Small intestine (tissue), 7 donors: ENCODE measurements at regions not wholly inside any gene's neighbourhood (a gene's known extent, or its start where the extent isn't known, plus 50 kb on each side); places are given as distances from the start of the nearest gene placed in this dataset.
"Not testable (repeated sequence)": the region's sequence is repeated elsewhere in the genome, so short reads cannot be mapped to it uniquely, and the experiment has no call there.

Experiments used
- DNase-seq, 2 donors: peaks; one replicate each; pipeline versions ENCODE4 v3.0.0 to v3.0.0-alpha.2; 2013
- FAIRE-seq: peaks from 2 replicates; lab custom pipeline; 2012; peaks lifted over from hg19 to GRCh38; lab: Jason Lieb, UNC
- H3K27ac ChIP-seq, 3 donors: one replicate each; pipeline ENCODE4 v1.5.1; 2013; ENCODE audit warnings: low read length in 2 of 3, mild to moderate bottlenecking in 2 of 3, control low read depth in 1 of 3, inconsistent platforms in 1 of 3, low read depth in 1 of 3, moderate library complexity in 1 of 3
- H3K27me3 ChIP-seq, 3 donors: one replicate each; pipeline ENCODE4 v1.6.1; 2013; ENCODE audit warnings: low read length in 3 of 3, inconsistent platforms in 1 of 3; ENCODE audit not compliant: control insufficient read depth in 3 of 3, insufficient read depth in 3 of 3
- H3K36me3 ChIP-seq, 3 donors: one replicate each; pipeline ENCODE4 v1.6.1; 2013; ENCODE audit warnings: low read length in 3 of 3, inconsistent platforms in 1 of 3, low read depth in 1 of 3, mild to moderate bottlenecking in 1 of 3, moderate library complexity in 1 of 3; ENCODE audit not compliant: control insufficient read depth in 3 of 3, insufficient read depth in 2 of 3
- H3K4me1 ChIP-seq, 3 donors: one replicate each; pipeline ENCODE4 v1.6.1; 2013; ENCODE audit warnings: low read length in 2 of 3, inconsistent platforms in 1 of 3, low read depth in 1 of 3, mild to moderate bottlenecking in 1 of 3, moderate library complexity in 1 of 3; ENCODE audit not compliant: control insufficient read depth in 3 of 3, insufficient read depth in 2 of 3
- H3K4me3 ChIP-seq, 3 donors: one replicate each; pipeline ENCODE4 v1.5.1; 2013; ENCODE audit warnings: low read length in 3 of 3, control low read depth in 1 of 3, inconsistent platforms in 1 of 3, low read depth in 1 of 3, mild to moderate bottlenecking in 1 of 3, moderate library complexity in 1 of 3
- H3K9me3 ChIP-seq, 2 donors: one replicate each; pipeline ENCODE4 v1.6.1; 2013; ENCODE audit warnings: low read depth in 1 of 2, low read length in 1 of 2; ENCODE audit not compliant: control insufficient read depth in 2 of 2, insufficient read depth in 1 of 2
- WGBS, 3 donors: extraction: QIAGEN DNeasy Blood & Tissue Kit; methylation state at CpG; one replicate each; pipeline ENCODE4 v1.1.7; 2013; 5-methylcytosine and 5-hydroxymethylcytosine counted together
- donor health status: healthy with polysubstance abuse.
- donor health status: control.
- donor health status: control.
- donor health status: Bipolar disorder and iron deficiency.
- donor health status: healthy.

- not testable (repeated sequence) for H3K4me1 ChIP-seq, H3K36me3 ChIP-seq, DNase-seq, H3K27ac ChIP-seq, FAIRE-seq, H3K27me3 ChIP-seq, H3K4me3 ChIP-seq
- WGBS, 3 donors = 78 to 86% (median 81%) methylated on average over 5 of the region's 5 CpGs
- H3K9me3 ChIP-seq = peaks cover 0 to 16% of the 10 kb centered on the region in 2 donors
Measured at GRCh38 chr15:29648415-29648814, 173.9 kb downstream of the TJP1 start.

DNA sequence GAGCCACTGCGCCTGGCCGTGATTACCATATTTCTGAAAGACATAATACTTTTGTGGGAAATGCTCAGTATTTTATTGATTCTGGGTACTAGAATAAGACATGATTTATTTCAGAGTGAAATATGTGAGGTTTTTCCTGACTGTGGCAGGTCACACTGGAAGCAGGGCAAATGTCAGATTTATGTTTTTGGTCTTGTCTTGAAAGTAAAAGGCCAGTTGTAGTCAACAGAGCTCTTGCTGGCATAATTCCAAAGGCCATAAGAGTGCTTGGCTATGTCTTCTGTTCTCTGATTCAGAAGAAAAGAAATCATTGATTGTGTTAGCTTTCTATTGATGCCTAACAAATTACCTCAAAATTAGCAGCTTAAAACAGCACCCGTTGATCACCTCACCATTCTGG is 176.4 kb downstream of the TJP1 start:
- no peak for FAIRE-seq
- Histone ChIP-seq H3K27me3 (no peaks in the 10 kb centered on the region), H3K4me3 (no peak overlapping the region), H3K36me3 (no peaks in the 10 kb centered on the region), H3K27ac (no peak overlapping the region), H3K9me3 (no peaks in the 10 kb centered on the region), H3K4me1 (no peaks in the 10 kb centered on the region)
- WGBS, 3 donors = 84 to 91% (median 84%) methylated on average over 3 of the region's 3 CpGs
- DNase-seq = no peak

GRCh38 chr15:29644361-29644760 is 177.9 kb downstream of the TJP1 start:
- not testable (repeated sequence) for FAIRE-seq, H3K4me3 ChIP-seq, H3K27me3 ChIP-seq, H3K9me3 ChIP-seq, H3K4me1 ChIP-seq, H3K27ac ChIP-seq, H3K36me3 ChIP-seq
- 38 to 82% (median 60%) methylated on average over 12 of the region's 12 CpGs for WGBS, 3 donors
- DNase-seq = peak in 1 of 2 donors; percentile 31

- Histone ChIP-seq H3K27ac (no peak overlapping the region), H3K4me1 (no peaks in the 10 kb centered on the region), H3K27me3 (no peaks in the 10 kb centered on the region), H3K36me3 (no peaks in the 10 kb centered on the region), H3K9me3 (no peaks in the 10 kb centered on the region), H3K4me3 (no peak overlapping the region)
- DNase-seq (no peak), FAIRE-seq (no peak)
- 69 to 75% (median 72%) methylated on average over 4 of the region's 4 CpGs for WGBS, 3 donors
Measured at GRCh38 chr15:29638781-29639180, 183.5 kb downstream of the TJP1 start.

DNA sequence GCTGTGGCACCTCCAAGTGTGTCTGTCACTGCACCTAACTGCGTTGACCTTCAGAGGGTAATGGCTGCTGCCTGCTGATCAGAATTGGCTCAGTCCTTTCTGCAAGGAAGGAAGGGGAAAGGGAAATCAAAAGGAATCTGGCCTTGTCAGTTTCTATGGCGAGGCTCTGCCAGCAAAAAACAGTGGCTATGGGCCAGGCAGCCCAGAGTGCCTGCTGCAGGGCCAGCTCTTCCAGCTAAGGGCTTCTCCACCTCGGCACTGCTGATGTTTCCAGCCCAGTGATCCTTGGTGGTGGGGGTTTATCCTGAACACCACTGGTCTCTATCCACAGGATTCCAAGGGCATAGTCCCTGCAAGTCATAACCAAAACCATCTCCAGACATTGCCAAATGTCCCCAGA is 184.3 kb downstream of the TJP1 start:
- Histone ChIP-seq H3K4me3 (no peak overlapping the region), H3K27me3 (no peaks in the 10 kb centered on the region), H3K36me3 (no peaks in the 10 kb centered on the region), H3K9me3 (no peaks in the 10 kb centered on the region), H3K4me1 (no peaks in the 10 kb centered on the region), H3K27ac (no peak overlapping the region)
- FAIRE-seq (no peak), DNase-seq (no peak)
- WGBS, 3 donors = 74 to 85% (median 76%) methylated on average over 3 of the region's 3 CpGs

DNA sequence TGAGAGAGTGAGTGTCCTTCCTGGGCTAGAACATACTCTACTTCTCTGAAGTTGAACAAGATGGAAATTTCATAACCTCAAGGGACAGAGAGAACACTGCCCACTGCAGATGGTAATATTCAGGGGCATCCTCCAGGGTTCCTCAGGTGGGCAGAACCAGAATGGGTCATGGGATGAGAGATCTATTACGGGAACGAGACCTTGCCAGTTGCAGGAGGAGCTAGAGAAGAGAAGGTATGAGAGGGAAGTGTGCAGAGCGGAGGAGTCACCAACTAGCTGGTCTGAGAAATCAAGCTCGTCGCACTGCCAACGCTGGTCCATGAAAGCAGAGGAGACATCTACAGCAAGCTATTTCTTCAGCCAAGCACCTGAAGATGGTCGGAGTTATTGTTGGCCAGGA is 184.7 kb downstream of the TJP1 start:
- 60 to 94% (median 90%) methylated on average over 7 of the region's 7 CpGs for WGBS, 3 donors

DNA sequence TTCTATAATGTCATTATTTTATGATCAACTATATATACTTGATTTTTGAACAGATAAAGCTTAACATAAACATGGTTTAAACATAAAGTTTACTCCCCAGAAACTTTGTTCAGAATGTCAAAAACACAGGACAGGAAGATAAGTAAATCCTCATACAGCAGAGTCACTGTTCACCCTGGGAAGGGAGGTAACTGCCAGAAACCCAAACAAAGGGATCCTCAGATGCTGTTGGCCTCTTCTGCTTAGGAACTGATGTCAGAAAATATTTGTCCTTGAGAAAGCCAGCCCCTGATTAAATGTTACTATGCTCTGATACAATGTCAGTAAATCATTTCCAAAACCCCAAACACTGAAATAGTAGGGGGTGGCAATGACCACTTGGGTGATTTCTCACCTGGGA is 185.3 kb downstream of the TJP1 start:
- H3K36me3 ChIP-seq = no peaks in the 10 kb centered on the region
- H3K27me3 ChIP-seq = no peaks in the 10 kb centered on the region
- no peak overlapping the region for H3K4me3 ChIP-seq
- no peak for FAIRE-seq
- H3K9me3 ChIP-seq = no peaks in the 10 kb centered on the region
- no peak for DNase-seq
- H3K4me1 ChIP-seq = no peaks in the 10 kb centered on the region
- H3K27ac ChIP-seq = no peak overlapping the region

More for the DNA sequence above, 184.7 kb downstream of the TJP1 start:
- Histone ChIP-seq H3K4me3 (no peak overlapping the region), H3K27me3 (no peaks in the 10 kb centered on the region), H3K27ac (no peak overlapping the region), H3K36me3 (no peaks in the 10 kb centered on the region), H3K9me3 (no peaks in the 10 kb centered on the region), H3K4me1 (no peaks in the 10 kb centered on the region)
- DNase-seq = no peak
- FAIRE-seq = no peak

- Histone ChIP-seq H3K27ac (no peak overlapping the region), H3K36me3 (no peaks in the 10 kb centered on the region), H3K4me1 (no peaks in the 10 kb centered on the region), H3K4me3 (no peak overlapping the region), H3K9me3 (no peaks in the 10 kb centered on the region), H3K27me3 (no peaks in the 10 kb centered on the region)
- WGBS, 3 donors = 25 to 51% (median 30%) methylated on average over 12 to 13 of the region's 13 CpGs
- DNase-seq (peak; percentile 61 to 91), FAIRE-seq (no peak)
Measured at GRCh38 chr15:29636140-29636539, 186.1 kb downstream of the TJP1 start.

- no peak overlapping the region for H3K4me3 ChIP-seq
- DNase-seq = no peak
- H3K36me3 ChIP-seq = no peaks in the 10 kb centered on the region
- no peaks in the 10 kb centered on the region for H3K4me1 ChIP-seq
- no peaks in the 10 kb centered on the region for H3K27me3 ChIP-seq
- no peak overlapping the region for H3K27ac ChIP-seq
- no peaks in the 10 kb centered on the region for H3K9me3 ChIP-seq
- FAIRE-seq = no peak
- 67 to 84% (median 73%) methylated on average over 9 of the region's 9 CpGs for WGBS, 3 donors
Measured at GRCh38 chr15:29635513-29636098, 186.7 kb downstream of the TJP1 start.
